OCI-LY1 (cell line): ENCODE measurements at regions not wholly inside any gene's neighbourhood (a gene's known extent, or its start where the extent isn't known, plus 50 kb on each side); places are given as distances from the start of the nearest gene placed in this dataset.

Source experiments
- CTCF ChIP-seq: fragments of 200-600 bp; sonication (generic), shearing (Covaris generic); IDR thresholded peaks from 2 replicates; pipeline ENCODE4 v1.5.1; 2017; ENCODE audit warnings: mild to moderate bottlenecking, antibody characterized with exemption, low read length, moderate library complexity, mixed read lengths
- EZH2 ChIP-seq: fragments of 200-600 bp; sonication (generic), shearing (Covaris generic); IDR thresholded peaks from 2 replicates; pipeline ENCODE4 v1.8.0; 2017; ENCODE audit warnings: borderline replicate concordance, mixed run types, mild to moderate bottlenecking, antibody characterized with exemption, low read length, moderate library complexity, mixed read lengths

DNA sequence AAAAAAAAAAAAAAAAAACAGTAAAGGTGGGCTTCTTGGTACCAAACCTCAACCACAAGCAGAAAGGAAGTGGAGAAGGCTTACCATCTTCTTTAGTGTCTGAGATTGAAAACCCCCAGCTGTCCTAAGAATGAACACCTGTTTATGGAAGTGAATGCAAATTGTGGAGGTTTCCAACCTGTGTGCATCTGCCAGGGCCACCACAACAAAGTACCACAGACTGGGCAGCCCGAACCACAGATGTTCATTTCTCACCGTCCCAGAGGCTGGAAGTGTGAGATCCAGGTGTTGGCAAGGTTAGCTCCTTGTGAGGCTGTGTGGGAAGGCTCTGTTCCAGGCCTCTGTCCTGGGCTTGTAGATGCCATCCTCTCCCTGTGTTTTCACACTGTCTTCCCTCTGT lies 348.7 kb downstream of the SETD4 start:
- TF ChIP-seq CTCF (no peak), EZH2 (no peak)
